H9 (cell line): ENCODE measurements at regions not wholly inside any gene's neighbourhood (a gene's known extent, or its start where the extent isn't known, plus 50 kb on each side); places are given as distances from the start of the nearest gene placed in this dataset.

Experiments
- DNase-seq: peaks from one replicate; pipeline ENCODE4 v3.0.0-alpha.2; 2017
- H2AFZ ChIP-seq: one replicate; pipeline ENCODE4 v1.6.1; 2013; ENCODE audit warnings: mild to moderate bottlenecking, low read length, control low read depth, moderate library complexity
- H2AK5ac ChIP-seq: 2 replicates; pipeline ENCODE4 v1.6.1; 2013; ENCODE audit warnings: low read length, control low read depth, mixed read lengths; ENCODE audit not compliant: insufficient read length
- H2BK120ac ChIP-seq: one replicate; pipeline ENCODE4 v1.6.1; 2013; ENCODE audit warnings: low read depth, mild to moderate bottlenecking, low read length, control low read depth, inconsistent platforms; ENCODE audit not compliant: poor library complexity, severe bottlenecking
- H2BK12ac ChIP-seq: 2 replicates; pipeline ENCODE4 v1.6.1; 2013; ENCODE audit warnings: low read length, control low read depth, mixed read lengths, low read depth; ENCODE audit not compliant: insufficient read length
- H2BK15ac ChIP-seq: 2 replicates; pipeline ENCODE4 v1.6.1; 2013; ENCODE audit warnings: low read depth, low read length, control low read depth
- H2BK20ac ChIP-seq: one replicate; pipeline ENCODE4 v1.6.1; 2013; ENCODE audit warnings: low read depth, mild to moderate bottlenecking, low read length, control low read depth, inconsistent platforms; ENCODE audit not compliant: poor library complexity, severe bottlenecking
- H2BK5ac ChIP-seq: 2 replicates; pipeline ENCODE4 v1.6.1; 2013; ENCODE audit warnings: low read length, control low read depth, mixed read lengths; ENCODE audit not compliant: insufficient read length
- H3K14ac ChIP-seq: 2 replicates; pipeline ENCODE4 v1.6.1; 2013; ENCODE audit warnings: low read length, control low read depth; ENCODE audit not compliant: insufficient read depth
- H3K18ac ChIP-seq: 2 replicates; pipeline ENCODE4 v1.6.1; 2013; ENCODE audit warnings: low read depth, mild to moderate bottlenecking, mixed read lengths, low read length, control low read depth; ENCODE audit not compliant: insufficient read length
- H3K23ac ChIP-seq: 2 replicates; pipeline ENCODE4 v1.6.1; 2013; ENCODE audit warnings: low read length, control low read depth, mixed read lengths, low read depth; ENCODE audit not compliant: insufficient read length
- H3K23me2 ChIP-seq: 2 replicates; pipeline ENCODE4 v1.6.1; 2013; ENCODE audit warnings: low read depth, mild to moderate bottlenecking, mixed read lengths, low read length, control low read depth; ENCODE audit not compliant: insufficient read length, poor library complexity, severe bottlenecking
- H3K27ac ChIP-seq: 2 replicates; pipeline ENCODE4 v1.5.1; 2013; ENCODE audit warnings: low read length, control low read depth, mixed read lengths, low read depth; ENCODE audit not compliant: insufficient read length
- H3K27me3 ChIP-seq: 2 replicates; pipeline ENCODE4 v1.6.1; 2013; ENCODE audit warnings: low read length, control low read depth, inconsistent platforms; ENCODE audit not compliant: insufficient read depth
- H3K4ac ChIP-seq: 2 replicates; pipeline ENCODE4 v1.6.1; 2013; ENCODE audit warnings: low read depth, mild to moderate bottlenecking, control low read depth, inconsistent platforms, low read length, moderate library complexity
- H3K4me1 ChIP-seq: 2 replicates; pipeline ENCODE4 v1.6.1; 2013; ENCODE audit warnings: low read length, control low read depth, inconsistent platforms; ENCODE audit not compliant: insufficient read depth
- H3K4me2 ChIP-seq: 2 replicates; pipeline ENCODE4 v1.6.1; 2013; ENCODE audit warnings: low read length, control low read depth, mixed read lengths; ENCODE audit not compliant: insufficient read length, insufficient read depth
- H3K56ac ChIP-seq: 2 replicates; pipeline ENCODE4 v1.6.1; 2013; ENCODE audit warnings: low read depth, mild to moderate bottlenecking, mixed read lengths, low read length, control low read depth; ENCODE audit not compliant: insufficient read length
- H3K79me1 ChIP-seq: 2 replicates; pipeline ENCODE4 v1.6.1; 2013; ENCODE audit warnings: low read depth, mild to moderate bottlenecking, moderate library complexity, low read length, control low read depth, inconsistent platforms; ENCODE audit not compliant: insufficient read depth, poor library complexity, severe bottlenecking
- H3K79me2 ChIP-seq: 2 replicates; pipeline ENCODE4 v1.6.1; 2013; ENCODE audit warnings: low read length, control low read depth, inconsistent platforms; ENCODE audit not compliant: insufficient read depth
- H3K9ac ChIP-seq: 2 replicates; pipeline ENCODE4 v1.6.1; 2013; ENCODE audit warnings: low read length, control low read depth, mixed read lengths; ENCODE audit not compliant: insufficient read length; ENCODE audit errors: extremely low read depth
- H3K9me3 ChIP-seq: one replicate; pipeline ENCODE4 v1.6.1; 2013; ENCODE audit warnings: low read depth, low read length, inconsistent platforms; ENCODE audit not compliant: control insufficient read depth
- H3T11ph ChIP-seq: one replicate; pipeline ENCODE4 v1.6.1; 2013; ENCODE audit warnings: mild to moderate bottlenecking, low read length, control low read depth, inconsistent platforms
- H4K20me1 ChIP-seq: one replicate; pipeline ENCODE4 v1.6.1; 2013; ENCODE audit not compliant: control insufficient read depth, insufficient read length, insufficient read depth
- H4K5ac ChIP-seq: 2 replicates; pipeline ENCODE4 v1.6.1; 2013; ENCODE audit warnings: low read depth, mild to moderate bottlenecking, mixed read lengths, low read length, control low read depth; ENCODE audit not compliant: insufficient read length
- H4K8ac ChIP-seq: replicated peaks from 2 replicates; pipeline ENCODE4 v1.6.1; 2013; ENCODE audit warnings: low read length, control low read depth, mixed read lengths, low read depth; ENCODE audit not compliant: insufficient read length
- H4K91ac ChIP-seq: 2 replicates; pipeline ENCODE4 v1.6.1; 2013; ENCODE audit warnings: low read depth, mild to moderate bottlenecking, moderate library complexity, mixed read lengths, low read length, control low read depth; ENCODE audit not compliant: insufficient read length
- H3K27ac Mint-ChIP-seq, 3 experiments: 2 replicates in 2 of 3; 3 replicates in 1 of 3; pipeline ENCODE4 v1.8.0; 2020 to 2021; ENCODE audit warnings: mixed read lengths in 3 of 3, mild to moderate bottlenecking in 1 of 3, moderate library complexity in 1 of 3
- H3K27me3 Mint-ChIP-seq: 2 replicates; pipeline ENCODE4 v1.8.0; 2021; ENCODE audit warnings: low read depth, mild to moderate bottlenecking, moderate library complexity, mixed read lengths
- H3K36me3 Mint-ChIP-seq, 3 experiments: 2 replicates in 2 of 3; 3 replicates in 1 of 3; pipeline ENCODE4 v1.8.0; 2020 to 2021; ENCODE audit warnings: low read depth in 3 of 3, mixed read lengths in 3 of 3; ENCODE audit not compliant: insufficient read depth in 1 of 3
- H3K4me1 Mint-ChIP-seq, 2 experiments: 2 replicates each; pipeline ENCODE4 v1.8.0; 2020; ENCODE audit warnings: mixed read lengths in 2 of 2
- H3K4me3 Mint-ChIP-seq, 2 experiments: 2 replicates in 1 of 2; 3 replicates in 1 of 2; pipeline ENCODE4 v1.8.0; 2020 to 2021; ENCODE audit warnings: mild to moderate bottlenecking in 2 of 2, mixed read lengths in 2 of 2, moderate library complexity in 1 of 2
- H3K9me3 Mint-ChIP-seq, 2 experiments: 2 replicates in 1 of 2; 3 replicates in 1 of 2; pipeline ENCODE4 v1.8.0; 2020; ENCODE audit warnings: mild to moderate bottlenecking in 2 of 2, mixed read lengths in 2 of 2, moderate library complexity in 1 of 2
- WGBS: extraction: QIAGEN DNeasy Blood & Tissue Kit; methylation state at CpG from one replicate; pipeline ENCODE4 v1.1.7; 2013; ENCODE audit warnings: missing lambda C conversion rate, low lambda C conversion rate, mixed read lengths; ENCODE audit not compliant: insufficient read length; ENCODE audit errors: extremely low coverage; 5-methylcytosine and 5-hydroxymethylcytosine counted together
- TF ChIP-seq, protein P1 (sequence below): fragments of 200-600 bp; sonication (generic); conservative IDR thresholded peaks from 3 replicates; pipeline ENCODE4 v1.8.0; 2021; ENCODE audit warnings: antibody characterized with exemption, mild to moderate bottlenecking

DNA sequence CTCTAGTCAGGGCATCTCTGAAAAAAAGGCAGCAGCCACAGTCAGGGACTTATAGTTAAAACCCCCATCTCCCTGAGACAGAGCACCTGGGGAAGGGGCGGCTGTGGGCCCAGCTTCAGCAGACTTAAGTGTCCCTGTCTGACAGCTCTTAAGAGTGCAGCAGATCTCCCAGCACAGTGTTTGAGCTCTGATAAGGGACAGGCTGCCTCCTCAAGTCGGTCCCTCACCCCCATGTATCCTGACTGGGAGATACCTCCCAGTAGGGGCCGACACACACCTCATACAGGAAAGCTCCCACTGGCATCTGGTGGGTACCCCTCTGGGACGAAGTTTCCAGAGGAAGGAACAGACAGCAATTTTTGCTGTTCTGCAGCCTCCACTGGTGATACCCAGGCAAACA lies 129.0 kb downstream of the ANXA5 start:
- no peak overlapping the region for H3K4me3 Mint-ChIP-seq
- Histone ChIP-seq H4K5ac (no peak overlapping the region), H3K9ac (no peak overlapping the region), H4K20me1 (no peaks in the 10 kb centered on the region), H3T11ph (no peak overlapping the region), H3K23ac (no peak overlapping the region), H3K4ac (no peak overlapping the region), H3K27ac (no peak overlapping the region), H2BK15ac (no peak overlapping the region), H3K27me3 (no peaks in the 10 kb centered on the region), H2BK12ac (no peak overlapping the region), H3K23me2 (no peaks in the 10 kb centered on the region), H3K14ac (no peak overlapping the region), H3K79me1 (no peaks in the 10 kb centered on the region), H4K8ac (no peak overlapping the region), H2BK20ac (no peak overlapping the region), H3K18ac (no peak overlapping the region), H3K4me1 (no peaks in the 10 kb centered on the region; the same call in 1 of the 2 replicates), H3K56ac (no peak overlapping the region), H2AK5ac (no peak overlapping the region), H3K9me3 (no peaks in the 10 kb centered on the region), H2AFZ (peak overlapping the region; percentile 48), H2BK5ac (no peak overlapping the region), H3K4me2 (no peak overlapping the region), H2BK120ac (no peak overlapping the region), H3K79me2 (no peaks in the 10 kb centered on the region), H4K91ac (no peak overlapping the region)
- TF ChIP-seq, protein P1, sequence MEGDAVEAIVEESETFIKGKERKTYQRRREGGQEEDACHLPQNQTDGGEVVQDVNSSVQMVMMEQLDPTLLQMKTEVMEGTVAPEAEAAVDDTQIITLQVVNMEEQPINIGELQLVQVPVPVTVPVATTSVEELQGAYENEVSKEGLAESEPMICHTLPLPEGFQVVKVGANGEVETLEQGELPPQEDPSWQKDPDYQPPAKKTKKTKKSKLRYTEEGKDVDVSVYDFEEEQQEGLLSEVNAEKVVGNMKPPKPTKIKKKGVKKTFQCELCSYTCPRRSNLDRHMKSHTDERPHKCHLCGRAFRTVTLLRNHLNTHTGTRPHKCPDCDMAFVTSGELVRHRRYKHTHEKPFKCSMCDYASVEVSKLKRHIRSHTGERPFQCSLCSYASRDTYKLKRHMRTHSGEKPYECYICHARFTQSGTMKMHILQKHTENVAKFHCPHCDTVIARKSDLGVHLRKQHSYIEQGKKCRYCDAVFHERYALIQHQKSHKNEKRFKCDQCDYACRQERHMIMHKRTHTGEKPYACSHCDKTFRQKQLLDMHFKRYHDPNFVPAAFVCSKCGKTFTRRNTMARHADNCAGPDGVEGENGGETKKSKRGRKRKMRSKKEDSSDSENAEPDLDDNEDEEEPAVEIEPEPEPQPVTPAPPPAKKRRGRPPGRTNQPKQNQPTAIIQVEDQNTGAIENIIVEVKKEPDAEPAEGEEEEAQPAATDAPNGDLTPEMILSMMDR = no peak
- peaks cover 0 to 2% of the 10 kb centered on the region in 2 experiments; a peak in 1 of 5 replicates for H3K9me3 Mint-ChIP-seq
- no CpG with 5 or more reads among the region's 4 CpGs for WGBS
- peaks cover 12 to 14% of the 10 kb centered on the region in 2 experiments for H3K4me1 Mint-ChIP-seq
- H3K27ac Mint-ChIP-seq = no peak overlapping the region
- no peaks in the 10 kb centered on the region for H3K36me3 Mint-ChIP-seq
- no peaks in the 10 kb centered on the region for H3K27me3 Mint-ChIP-seq
- no peak for DNase-seq
